ENCODE measurements at regions not wholly inside any gene's neighbourhood (a gene's known extent, or its start where the extent isn't known, plus 50 kb on each side); places are given as distances from the start of the nearest gene placed in this dataset.

- H3K27me3 ChIP-seq (ENCODE audit: control insufficient read depth, insufficient read depth, low read length): no peaks in the 10 kb centered on the region
- no peak overlapping the region for H3K4me3 ChIP-seq (ENCODE audit: low read length)
- no peaks in the 10 kb centered on the region for H3K4me1 ChIP-seq (ENCODE audit: control insufficient read depth, insufficient read depth, low read length)
- no peak overlapping the region for H3K27ac ChIP-seq (ENCODE audit: low read length)
- 100% methylated on average over 6 of the region's 8 CpGs for WGBS (ENCODE audit: insufficient coverage, low lambda C conversion rate)
- no peaks in the 10 kb centered on the region for H3K36me3 ChIP-seq (ENCODE audit: control insufficient read depth, insufficient read depth, low read length)
- H3K9me3 ChIP-seq (ENCODE audit: control insufficient read depth, low read depth, low read length): no peaks in the 10 kb centered on the region
- DNase-seq: no peak
These were observed 548.8 kb upstream of the REG3G start for GRCh38 chr2:78476619-78477229.

DNA sequence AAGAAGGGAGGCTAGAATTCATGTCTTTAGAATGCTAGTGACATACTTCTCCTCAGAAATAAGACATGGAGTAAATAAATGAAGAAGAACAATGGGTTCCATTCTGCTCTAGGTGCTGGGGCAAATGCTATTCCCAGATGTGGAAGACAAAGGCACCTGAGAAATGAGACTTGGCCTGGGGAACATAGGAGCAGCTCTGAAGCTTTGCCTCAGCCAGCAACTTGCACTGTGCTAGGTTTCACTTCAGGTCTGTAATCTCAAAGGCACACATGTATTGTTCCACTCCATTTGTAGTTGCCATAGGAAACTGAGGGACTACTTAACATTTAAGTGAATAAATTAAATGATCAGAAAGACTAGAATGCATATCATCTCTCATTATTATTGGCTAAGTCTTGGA, 538.9 kb upstream of the REG3G start:
- H3K36me3 ChIP-seq (ENCODE audit: control insufficient read depth, insufficient read depth, low read length): no peaks in the 10 kb centered on the region
- no peak overlapping the region for H3K27ac ChIP-seq (ENCODE audit: low read length)
- no peaks in the 10 kb centered on the region for H3K4me1 ChIP-seq (ENCODE audit: control insufficient read depth, insufficient read depth, low read length)
- no peak overlapping the region for H3K4me3 ChIP-seq (ENCODE audit: low read length)
- no peak for DNase-seq
- no peaks in the 10 kb centered on the region for H3K9me3 ChIP-seq (ENCODE audit: control insufficient read depth, low read depth, low read length)
- no peaks in the 10 kb centered on the region for H3K27me3 ChIP-seq (ENCODE audit: control insufficient read depth, insufficient read depth, low read length)

GRCh38 chr2:78498125-78498524, 527.4 kb upstream of the REG3G start:
- Histone ChIP-seq H3K9me3 (ENCODE audit: control insufficient read depth, low read depth, low read length) (no peaks in the 10 kb centered on the region), H3K36me3 (ENCODE audit: control insufficient read depth, insufficient read depth, low read length) (no peaks in the 10 kb centered on the region), H3K4me3 (ENCODE audit: low read length) (no peak overlapping the region), H3K27ac (ENCODE audit: low read length) (no peak overlapping the region), H3K27me3 (ENCODE audit: control insufficient read depth, insufficient read depth, low read length) (no peaks in the 10 kb centered on the region), H3K4me1 (ENCODE audit: control insufficient read depth, insufficient read depth, low read length) (no peaks in the 10 kb centered on the region)
- DNase-seq: no peak
- no CpG with 5 or more reads among the region's 8 CpGs for WGBS (ENCODE audit: insufficient coverage, low lambda C conversion rate)

DNA sequence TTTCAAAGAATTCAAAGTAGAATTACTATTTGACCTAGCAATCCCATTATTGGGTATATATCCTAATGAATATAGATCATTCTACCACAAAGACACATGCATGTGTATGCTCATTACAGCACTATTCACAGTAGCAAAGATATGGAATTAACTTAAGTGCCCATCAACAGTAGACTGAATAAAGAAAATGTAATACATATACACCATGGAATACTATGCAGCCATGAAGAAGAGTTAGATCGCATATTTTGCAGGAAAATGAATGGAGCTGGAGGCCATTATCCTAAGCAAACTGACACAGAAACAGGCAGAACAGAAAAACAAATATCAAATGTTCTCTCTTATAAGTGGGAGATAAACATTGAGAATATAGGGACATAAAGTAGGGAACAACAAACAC, 519.2 kb upstream of the REG3G start:
- H3K27ac ChIP-seq (ENCODE audit: low read length): no peak overlapping the region
- no peaks in the 10 kb centered on the region for H3K4me1 ChIP-seq (ENCODE audit: control insufficient read depth, insufficient read depth, low read length)
- H3K4me3 ChIP-seq (ENCODE audit: low read length): no peak overlapping the region
- no peaks in the 10 kb centered on the region for H3K36me3 ChIP-seq (ENCODE audit: control insufficient read depth, insufficient read depth, low read length)
- WGBS (ENCODE audit: insufficient coverage, low lambda C conversion rate): 100% methylated on average over 1 of the region's 1 CpG
- no peak for DNase-seq
- no peaks in the 10 kb centered on the region for H3K9me3 ChIP-seq (ENCODE audit: control insufficient read depth, low read depth, low read length)
- H3K27me3 ChIP-seq (ENCODE audit: control insufficient read depth, insufficient read depth, low read length): no peaks in the 10 kb centered on the region

DNA sequence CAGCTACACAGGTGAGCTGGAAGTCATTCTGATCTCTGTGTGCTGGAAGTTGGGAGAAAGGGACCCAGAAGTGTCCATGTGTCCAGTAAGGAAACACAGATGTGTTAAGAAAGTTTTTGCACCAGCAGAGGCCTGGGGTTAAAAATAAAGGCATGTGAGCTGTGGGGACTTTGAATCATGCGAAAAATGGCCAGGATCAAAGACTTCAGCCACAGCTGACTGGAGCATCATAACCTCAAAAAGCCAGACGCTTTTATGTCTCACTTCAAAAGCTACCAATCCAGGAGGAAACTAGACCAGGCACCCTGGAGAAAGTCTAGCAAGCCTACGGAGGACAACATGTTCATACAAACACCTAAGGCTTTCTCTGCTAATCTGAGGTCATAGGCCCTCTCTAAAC, 503.6 kb upstream of the REG3G start:
- Histone ChIP-seq H3K27me3 (ENCODE audit: control insufficient read depth, insufficient read depth, low read length) (no peaks in the 10 kb centered on the region), H3K4me3 (ENCODE audit: low read length) (no peak overlapping the region), H3K27ac (ENCODE audit: low read length) (no peak overlapping the region), H3K36me3 (ENCODE audit: control insufficient read depth, insufficient read depth, low read length) (no peaks in the 10 kb centered on the region), H3K4me1 (ENCODE audit: control insufficient read depth, insufficient read depth, low read length) (no peaks in the 10 kb centered on the region), H3K9me3 (ENCODE audit: control insufficient read depth, low read depth, low read length) (no peaks in the 10 kb centered on the region)
- DNase-seq: no peak
- WGBS (ENCODE audit: insufficient coverage, low lambda C conversion rate): no CpG with 5 or more reads among the region's 3 CpGs

- Histone ChIP-seq H3K4me3 (ENCODE audit: low read length) (no peak overlapping the region), H3K9me3 (ENCODE audit: control insufficient read depth, low read depth, low read length) (no peaks in the 10 kb centered on the region), H3K4me1 (ENCODE audit: control insufficient read depth, insufficient read depth, low read length) (no peaks in the 10 kb centered on the region), H3K27me3 (ENCODE audit: control insufficient read depth, insufficient read depth, low read length) (no peaks in the 10 kb centered on the region), H3K36me3 (ENCODE audit: control insufficient read depth, insufficient read depth, low read length) (no peaks in the 10 kb centered on the region), H3K27ac (ENCODE audit: low read length) (no peak overlapping the region)
- 60% methylated on average over 1 of the region's 5 CpGs for WGBS (ENCODE audit: insufficient coverage, low lambda C conversion rate)
- no peak for DNase-seq
These were observed 492.6 kb upstream of the REG3G start for GRCh38 chr2:78532762-78533379.

GRCh38 chr2:78535395-78535794, 490.1 kb upstream of the REG3G start:
- no peaks in the 10 kb centered on the region for H3K36me3 ChIP-seq (ENCODE audit: control insufficient read depth, insufficient read depth, low read length)
- no peaks in the 10 kb centered on the region for H3K4me1 ChIP-seq (ENCODE audit: control insufficient read depth, insufficient read depth, low read length)
- H3K4me3 ChIP-seq (ENCODE audit: low read length): no peak overlapping the region
- no peaks in the 10 kb centered on the region for H3K27me3 ChIP-seq (ENCODE audit: control insufficient read depth, insufficient read depth, low read length)
- no peak for DNase-seq
- H3K27ac ChIP-seq (ENCODE audit: low read length): no peak overlapping the region
- no peaks in the 10 kb centered on the region for H3K9me3 ChIP-seq (ENCODE audit: control insufficient read depth, low read depth, low read length)

- Histone ChIP-seq H3K4me3 (ENCODE audit: low read length) (no peak overlapping the region), H3K9me3 (ENCODE audit: control insufficient read depth, low read depth, low read length) (peaks cover 3% of the 10 kb centered on the region), H3K27ac (ENCODE audit: low read length) (no peak overlapping the region), H3K36me3 (ENCODE audit: control insufficient read depth, insufficient read depth, low read length) (no peaks in the 10 kb centered on the region), H3K27me3 (ENCODE audit: control insufficient read depth, insufficient read depth, low read length) (no peaks in the 10 kb centered on the region), H3K4me1 (ENCODE audit: control insufficient read depth, insufficient read depth, low read length) (no peaks in the 10 kb centered on the region)
- no peak for DNase-seq
- WGBS (ENCODE audit: insufficient coverage, low lambda C conversion rate): no CpG with 5 or more reads among the region's 1 CpG
These were observed 487.2 kb upstream of the REG3G start for GRCh38 chr2:78538322-78538721.

- Histone ChIP-seq H3K27me3 (ENCODE audit: control insufficient read depth, insufficient read depth, low read length) (no peaks in the 10 kb centered on the region), H3K36me3 (ENCODE audit: control insufficient read depth, insufficient read depth, low read length) (no peaks in the 10 kb centered on the region), H3K9me3 (ENCODE audit: control insufficient read depth, low read depth, low read length) (peaks cover 3% of the 10 kb centered on the region), H3K4me3 (ENCODE audit: low read length) (no peak overlapping the region), H3K4me1 (ENCODE audit: control insufficient read depth, insufficient read depth, low read length) (no peaks in the 10 kb centered on the region), H3K27ac (ENCODE audit: low read length) (no peak overlapping the region)
- WGBS (ENCODE audit: insufficient coverage, low lambda C conversion rate): no CpG with 5 or more reads among the region's 2 CpGs
- no peak for DNase-seq
These were observed 485.2 kb upstream of the REG3G start for GRCh38 chr2:78540255-78540654.

- no CpG with 5 or more reads among the region's 6 CpGs for WGBS (ENCODE audit: insufficient coverage, low lambda C conversion rate)
- no peaks in the 10 kb centered on the region for H3K36me3 ChIP-seq (ENCODE audit: control insufficient read depth, insufficient read depth, low read length)
- no peak overlapping the region for H3K27ac ChIP-seq (ENCODE audit: low read length)
- H3K4me3 ChIP-seq (ENCODE audit: low read length): no peak overlapping the region
- H3K9me3 ChIP-seq (ENCODE audit: control insufficient read depth, low read depth, low read length): peaks cover 3% of the 10 kb centered on the region
- no peaks in the 10 kb centered on the region for H3K27me3 ChIP-seq (ENCODE audit: control insufficient read depth, insufficient read depth, low read length)
- DNase-seq: no peak
- no peaks in the 10 kb centered on the region for H3K4me1 ChIP-seq (ENCODE audit: control insufficient read depth, insufficient read depth, low read length)
These were observed 484.4 kb upstream of the REG3G start for GRCh38 chr2:78541088-78541450.

DNA sequence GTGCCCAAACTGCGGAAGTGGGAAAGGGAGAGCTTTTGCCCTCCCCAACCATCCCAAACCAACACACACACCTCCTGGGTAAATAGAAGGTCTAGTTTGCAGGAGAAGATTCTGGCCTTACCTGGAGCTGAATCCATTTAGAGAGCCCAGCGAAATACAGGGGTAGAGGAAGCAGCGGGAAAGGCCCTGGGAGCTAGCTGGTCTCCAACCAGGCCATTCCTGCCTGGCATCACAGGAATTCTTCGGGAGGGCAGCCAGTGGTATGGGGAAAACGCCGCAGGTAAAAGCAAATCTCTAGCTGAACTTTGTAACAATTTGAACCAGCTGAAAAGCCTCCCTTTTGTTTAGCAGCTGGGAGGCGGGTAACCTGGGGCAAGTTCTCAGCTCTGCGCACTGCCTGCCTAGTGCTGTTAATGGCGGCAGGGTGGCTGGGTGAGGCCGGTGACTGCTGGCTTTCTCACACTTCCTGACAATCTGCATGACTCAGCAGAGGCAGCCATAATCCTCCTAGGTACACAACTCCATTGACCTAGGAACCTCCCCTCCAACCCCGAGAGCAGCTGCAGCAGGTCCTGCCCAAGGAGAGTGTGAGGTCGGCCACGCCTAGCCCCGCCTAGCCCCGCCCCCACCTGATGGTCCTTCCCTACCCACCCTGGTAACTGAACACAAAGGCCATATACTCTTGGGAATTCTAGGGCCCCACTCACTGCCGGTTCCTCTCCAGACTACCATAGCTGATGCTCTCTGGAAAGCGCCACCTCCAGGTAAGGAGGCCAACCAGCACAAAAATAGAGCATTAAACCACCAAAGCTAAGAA, 483.8 kb upstream of the REG3G start:
- H3K36me3 ChIP-seq (ENCODE audit: control insufficient read depth, insufficient read depth, low read length): no peaks in the 10 kb centered on the region
- no peaks in the 10 kb centered on the region for H3K27me3 ChIP-seq (ENCODE audit: control insufficient read depth, insufficient read depth, low read length)
- no peak overlapping the region for H3K27ac ChIP-seq (ENCODE audit: low read length)
- H3K9me3 ChIP-seq (ENCODE audit: control insufficient read depth, low read depth, low read length): peaks cover 3% of the 10 kb centered on the region
- 100% methylated on average over 1 of the region's 17 CpGs for WGBS (ENCODE audit: insufficient coverage, low lambda C conversion rate)
- H3K4me1 ChIP-seq (ENCODE audit: control insufficient read depth, insufficient read depth, low read length): no peaks in the 10 kb centered on the region
- peak overlapping the region; percentile 10 for H3K4me3 ChIP-seq (ENCODE audit: low read length)
- no peak for DNase-seq
